OCI-LY1 (cell line): ENCODE measurements at regions not wholly inside any gene's neighbourhood (a gene's known extent, or its start where the extent isn't known, plus 50 kb on each side); places are given as distances from the start of the nearest gene placed in this dataset.

ENCODE experiments used
- H2AFZ ChIP-seq: fragments of 200-600 bp; sonication (generic), shearing (Covaris generic); 2 replicates; pipeline ENCODE4 v1.6.0; 2014; ENCODE audit warnings: antibody characterized with exemption, mild to moderate bottlenecking, low read length
- H3F3A ChIP-seq: fragments of 200-600 bp; sonication (generic), shearing (Covaris generic); 2 replicates; pipeline ENCODE4 v1.6.0; 2014; ENCODE audit warnings: mild to moderate bottlenecking, antibody characterized with exemption, low read length, moderate library complexity; ENCODE audit not compliant: insufficient read depth
- H3K27ac ChIP-seq: fragments of 200-600 bp; sonication (generic); 2 replicates; pipeline ENCODE4 v1.5.1; 2014; ENCODE audit warnings: low read length, mixed run types, mild to moderate bottlenecking, low read depth; ENCODE audit not compliant: poor library complexity, severe bottlenecking
- H3K27me3 ChIP-seq: fragments of 200-600 bp; sonication (generic); 2 replicates; pipeline ENCODE4 v1.6.0; 2014; ENCODE audit warnings: antibody characterized with exemption, mild to moderate bottlenecking, low read length, moderate library complexity; ENCODE audit not compliant: insufficient read depth
- H3K36me3 ChIP-seq: fragments of 200-600 bp; sonication (generic); 2 replicates; pipeline ENCODE4 v1.6.1; 2014; ENCODE audit warnings: mild to moderate bottlenecking, antibody characterized with exemption, low read length, moderate library complexity, mixed read lengths; ENCODE audit not compliant: insufficient read depth
- H3K4me1 ChIP-seq: fragments of 200-600 bp; sonication (generic); 2 replicates; pipeline ENCODE4 v1.5.1; 2014; ENCODE audit warnings: mild to moderate bottlenecking, low read length, moderate library complexity; ENCODE audit not compliant: insufficient read depth, severe bottlenecking
- H3K4me2 ChIP-seq: fragments of 200-600 bp; sonication (generic), shearing (Covaris generic); 2 replicates; pipeline ENCODE4 v1.6.1; 2014; ENCODE audit warnings: low read length
- H3K4me3 ChIP-seq: fragments of 200-600 bp; sonication (generic); 2 replicates; pipeline ENCODE4 v1.5.1; 2014; ENCODE audit warnings: low read length, low read depth, mild to moderate bottlenecking, mixed read lengths; ENCODE audit not compliant: poor library complexity, severe bottlenecking
- H3K79me2 ChIP-seq: fragments of 200-600 bp; shearing (Covaris generic); 2 replicates; pipeline ENCODE4 v1.6.1; 2016; ENCODE audit warnings: mixed run types, low read length, mixed read lengths; ENCODE audit not compliant: insufficient read depth
- H3K9ac ChIP-seq: fragments of 200-600 bp; sonication (generic), shearing (Covaris generic); 2 replicates; pipeline ENCODE4 v1.6.1; 2014; ENCODE audit warnings: mild to moderate bottlenecking, low read length, mixed read lengths
- H3K9me2 ChIP-seq: fragments of 200-600 bp; sonication (generic), shearing (Covaris generic); 2 replicates; pipeline ENCODE4 v1.6.1; 2014; ENCODE audit warnings: low read depth, mild to moderate bottlenecking, low read length, mixed read lengths
- H3K9me3 ChIP-seq: fragments of 200-600 bp; shearing (Covaris generic); 2 replicates; pipeline ENCODE4 v1.6.1; 2014; ENCODE audit warnings: low read length, mixed read lengths
- H4K20me1 ChIP-seq: fragments of 200-600 bp; sonication (generic), shearing (Covaris generic); 2 replicates; pipeline ENCODE4 v1.6.0; 2016; ENCODE audit warnings: mild to moderate bottlenecking, low read length; ENCODE audit not compliant: insufficient read depth
- EZH2 ChIP-seq: fragments of 200-600 bp; sonication (generic), shearing (Covaris generic); IDR thresholded peaks from 2 replicates; pipeline ENCODE4 v1.8.0; 2017; ENCODE audit warnings: borderline replicate concordance, mixed run types, mild to moderate bottlenecking, antibody characterized with exemption, low read length, moderate library complexity, mixed read lengths
- TF ChIP-seq, protein P1 (sequence below): fragments of 200-600 bp; sonication (generic), shearing (Covaris generic); IDR thresholded peaks from 2 replicates; pipeline ENCODE4 v1.5.1; 2017; ENCODE audit warnings: mild to moderate bottlenecking, antibody characterized with exemption, low read length, moderate library complexity, mixed read lengths

- no peaks in the 10 kb centered on the region for H3K79me2 ChIP-seq
- H3F3A ChIP-seq = no peaks in the 10 kb centered on the region
- H3K4me1 ChIP-seq = no peaks in the 10 kb centered on the region
- H4K20me1 ChIP-seq = no peaks in the 10 kb centered on the region
- TF ChIP-seq, protein P1, sequence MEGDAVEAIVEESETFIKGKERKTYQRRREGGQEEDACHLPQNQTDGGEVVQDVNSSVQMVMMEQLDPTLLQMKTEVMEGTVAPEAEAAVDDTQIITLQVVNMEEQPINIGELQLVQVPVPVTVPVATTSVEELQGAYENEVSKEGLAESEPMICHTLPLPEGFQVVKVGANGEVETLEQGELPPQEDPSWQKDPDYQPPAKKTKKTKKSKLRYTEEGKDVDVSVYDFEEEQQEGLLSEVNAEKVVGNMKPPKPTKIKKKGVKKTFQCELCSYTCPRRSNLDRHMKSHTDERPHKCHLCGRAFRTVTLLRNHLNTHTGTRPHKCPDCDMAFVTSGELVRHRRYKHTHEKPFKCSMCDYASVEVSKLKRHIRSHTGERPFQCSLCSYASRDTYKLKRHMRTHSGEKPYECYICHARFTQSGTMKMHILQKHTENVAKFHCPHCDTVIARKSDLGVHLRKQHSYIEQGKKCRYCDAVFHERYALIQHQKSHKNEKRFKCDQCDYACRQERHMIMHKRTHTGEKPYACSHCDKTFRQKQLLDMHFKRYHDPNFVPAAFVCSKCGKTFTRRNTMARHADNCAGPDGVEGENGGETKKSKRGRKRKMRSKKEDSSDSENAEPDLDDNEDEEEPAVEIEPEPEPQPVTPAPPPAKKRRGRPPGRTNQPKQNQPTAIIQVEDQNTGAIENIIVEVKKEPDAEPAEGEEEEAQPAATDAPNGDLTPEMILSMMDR = no peak
- TF ChIP-seq EZH2 = no peak
- no peak overlapping the region for H3K9ac ChIP-seq
- H3K9me3 ChIP-seq = no peaks in the 10 kb centered on the region
- no peak overlapping the region for H3K4me3 ChIP-seq
- no peaks in the 10 kb centered on the region for H3K27me3 ChIP-seq
- no peaks in the 10 kb centered on the region for H3K36me3 ChIP-seq
- H2AFZ ChIP-seq = no peak overlapping the region
- no peak overlapping the region for H3K27ac ChIP-seq
- H3K4me2 ChIP-seq = no peak overlapping the region
- H3K9me2 ChIP-seq = no peaks in the 10 kb centered on the region
Observed at GRCh38 chr5:117982691-117983090, 1005.7 kb downstream of the DTWD2 start.

DNA sequence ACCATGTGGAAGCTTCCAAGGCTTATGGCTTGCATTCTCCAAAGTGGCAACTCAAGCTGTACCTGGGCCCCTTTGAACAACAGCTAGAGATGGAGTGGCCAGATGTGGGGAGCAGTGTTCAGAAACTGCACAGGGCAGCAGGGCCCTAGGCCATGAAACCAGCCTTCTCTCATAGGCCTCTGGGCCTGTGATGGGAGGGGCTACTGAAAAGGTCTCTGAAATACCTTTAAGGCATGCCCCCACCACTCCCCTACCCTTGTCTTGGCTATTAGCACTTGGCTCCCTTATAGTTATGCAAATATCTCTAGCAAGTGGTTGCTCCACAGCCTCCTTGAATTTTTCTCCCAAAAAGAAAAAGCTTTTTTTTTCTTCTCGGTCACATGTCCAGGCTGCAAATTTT, 1014.6 kb downstream of the DTWD2 start:
- H3K4me1 ChIP-seq = no peaks in the 10 kb centered on the region
- TF ChIP-seq, protein P1 = no peak
- no peak for TF ChIP-seq EZH2

GRCh38 chr5:117955831-117956230, 1032.5 kb downstream of the DTWD2 start:
- Histone ChIP-seq H4K20me1 (no peaks in the 10 kb centered on the region), H2AFZ (no peak overlapping the region), H3K79me2 (no peaks in the 10 kb centered on the region), H3K27me3 (no peaks in the 10 kb centered on the region), H3K9ac (no peak overlapping the region), H3K9me2 (no peaks in the 10 kb centered on the region), H3K4me3 (no peak overlapping the region), H3K36me3 (no peaks in the 10 kb centered on the region), H3F3A (no peaks in the 10 kb centered on the region), H3K27ac (no peak overlapping the region), H3K9me3 (no peaks in the 10 kb centered on the region), H3K4me2 (no peak overlapping the region), H3K4me1 (no peaks in the 10 kb centered on the region)
- TF ChIP-seq EZH2 = no peak
- TF ChIP-seq, protein P1 = no peak

More for the DNA sequence above, 1014.6 kb downstream of the DTWD2 start:
- no peaks in the 10 kb centered on the region for H3K9me2 ChIP-seq
- H4K20me1 ChIP-seq = no peaks in the 10 kb centered on the region
- no peak overlapping the region for H3K27ac ChIP-seq
- H3K36me3 ChIP-seq = no peaks in the 10 kb centered on the region
- H3F3A ChIP-seq = no peaks in the 10 kb centered on the region
- H3K9me3 ChIP-seq = no peaks in the 10 kb centered on the region
- H3K9ac ChIP-seq = no peak overlapping the region
- H3K79me2 ChIP-seq = no peaks in the 10 kb centered on the region
- no peak overlapping the region for H2AFZ ChIP-seq
- no peak overlapping the region for H3K4me3 ChIP-seq
- H3K27me3 ChIP-seq = no peaks in the 10 kb centered on the region
- H3K4me2 ChIP-seq = no peak overlapping the region
